ENCODE measurements at regions not wholly inside any gene's neighbourhood (a gene's known extent, or its start where the extent isn't known, plus 50 kb on each side); places are given as distances from the start of the nearest gene placed in this dataset.

DNA sequence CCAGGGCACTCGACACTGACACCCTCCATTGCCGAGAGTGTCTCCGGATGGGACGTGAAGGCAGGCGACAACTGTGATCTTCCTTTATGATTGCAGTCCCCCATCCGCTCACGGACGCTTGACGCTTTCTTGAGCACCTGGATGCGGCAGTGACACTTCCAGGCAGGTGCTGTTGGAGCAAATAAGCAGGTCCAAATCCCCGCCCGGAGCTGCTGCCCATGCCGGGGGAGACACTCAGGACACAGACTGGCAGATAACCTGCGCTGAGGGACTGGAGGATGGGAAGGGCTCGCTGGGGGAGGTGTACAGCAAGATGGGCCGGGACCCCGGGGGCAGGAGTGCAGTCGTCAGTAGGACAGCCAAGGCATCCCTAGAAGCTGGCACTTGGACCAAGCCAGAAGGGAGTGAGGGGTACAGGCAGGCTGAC lies 1403.5 kb downstream of the BRD1 start:
- H3K27me3 ChIP-seq (replicated peaks in 1 of 7), result peaks cover 0 to 60% (median 0%) of the 10 kb centered on the region in 7 donors
- no peak overlapping the region for H3K27ac ChIP-seq
- DNase-seq, result no peak
- TF ChIP-seq POLR2AphosphoS5 (IDR thresholded peaks at IDR 0.05) (no peak), POLR2A (IDR thresholded peaks at IDR 0.05) (no peak)
- TF ChIP-seq, protein P1, sequence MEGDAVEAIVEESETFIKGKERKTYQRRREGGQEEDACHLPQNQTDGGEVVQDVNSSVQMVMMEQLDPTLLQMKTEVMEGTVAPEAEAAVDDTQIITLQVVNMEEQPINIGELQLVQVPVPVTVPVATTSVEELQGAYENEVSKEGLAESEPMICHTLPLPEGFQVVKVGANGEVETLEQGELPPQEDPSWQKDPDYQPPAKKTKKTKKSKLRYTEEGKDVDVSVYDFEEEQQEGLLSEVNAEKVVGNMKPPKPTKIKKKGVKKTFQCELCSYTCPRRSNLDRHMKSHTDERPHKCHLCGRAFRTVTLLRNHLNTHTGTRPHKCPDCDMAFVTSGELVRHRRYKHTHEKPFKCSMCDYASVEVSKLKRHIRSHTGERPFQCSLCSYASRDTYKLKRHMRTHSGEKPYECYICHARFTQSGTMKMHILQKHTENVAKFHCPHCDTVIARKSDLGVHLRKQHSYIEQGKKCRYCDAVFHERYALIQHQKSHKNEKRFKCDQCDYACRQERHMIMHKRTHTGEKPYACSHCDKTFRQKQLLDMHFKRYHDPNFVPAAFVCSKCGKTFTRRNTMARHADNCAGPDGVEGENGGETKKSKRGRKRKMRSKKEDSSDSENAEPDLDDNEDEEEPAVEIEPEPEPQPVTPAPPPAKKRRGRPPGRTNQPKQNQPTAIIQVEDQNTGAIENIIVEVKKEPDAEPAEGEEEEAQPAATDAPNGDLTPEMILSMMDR (IDR thresholded peaks at IDR 0.05 in 8 of 11, conservative IDR thresholded peaks at IDR 0.05 in 3 of 11), result no peak
- no peaks in the 10 kb centered on the region for H3K9me3 ChIP-seq
- H3K4me3 ChIP-seq, result no peak overlapping the region
- H3K4me1 ChIP-seq, result no peaks in the 10 kb centered on the region
- no peaks in the 10 kb centered on the region for H3K36me3 ChIP-seq
- intact Hi-C loops (cut with DNase I; ENCODE audit: low total_unique reads), result no loop called here
- WGBS, 5 donors, result 86 to 89% (median 89%) methylated on average over 18 of the region's 18 CpGs

DNA sequence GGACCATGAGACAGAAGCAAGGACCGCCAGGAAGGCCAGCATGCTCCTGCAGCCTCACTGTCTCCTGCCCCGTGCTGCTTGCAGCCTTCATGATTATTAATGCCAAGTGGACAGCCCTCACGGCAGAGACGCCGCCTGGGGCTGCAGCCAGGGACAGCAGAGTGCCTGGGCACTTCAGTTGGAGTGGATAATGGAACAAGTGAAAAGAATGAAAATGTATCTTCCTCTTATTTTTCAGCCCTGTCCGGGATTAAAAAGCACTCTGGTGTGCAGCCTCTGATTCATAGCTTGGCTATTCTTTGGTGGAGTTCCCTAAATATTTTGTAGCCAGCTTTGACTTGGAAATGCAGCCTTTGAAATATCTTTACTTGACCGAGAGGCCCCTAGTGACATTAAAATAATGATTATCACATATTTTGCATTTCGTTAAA lies 1404.2 kb downstream of the BRD1 start:
- Histone ChIP-seq H3K4me3 (no peak overlapping the region), H3K27ac (no peak overlapping the region), H3K4me1 (no peaks in the 10 kb centered on the region), H3K9me3 (no peaks in the 10 kb centered on the region), H3K36me3 (no peaks in the 10 kb centered on the region), H3K27me3 (replicated peaks in 1 of 7) (peaks cover 0 to 60% (median 0%) of the 10 kb centered on the region in 7 donors)
- no peak for DNase-seq
- TF ChIP-seq POLR2A (IDR thresholded peaks at IDR 0.05) (no peak), POLR2AphosphoS5 (IDR thresholded peaks at IDR 0.05) (no peak)
- TF ChIP-seq, protein P1 (IDR thresholded peaks at IDR 0.05 in 8 of 11, conservative IDR thresholded peaks at IDR 0.05 in 3 of 11), result no peak
- WGBS, 5 donors, result 59 to 78% (median 77%) methylated on average over 7 to 8 of the region's 8 CpGs
- intact Hi-C loops (cut with DNase I; ENCODE audit: low total_unique reads), result no loop called here

DNA sequence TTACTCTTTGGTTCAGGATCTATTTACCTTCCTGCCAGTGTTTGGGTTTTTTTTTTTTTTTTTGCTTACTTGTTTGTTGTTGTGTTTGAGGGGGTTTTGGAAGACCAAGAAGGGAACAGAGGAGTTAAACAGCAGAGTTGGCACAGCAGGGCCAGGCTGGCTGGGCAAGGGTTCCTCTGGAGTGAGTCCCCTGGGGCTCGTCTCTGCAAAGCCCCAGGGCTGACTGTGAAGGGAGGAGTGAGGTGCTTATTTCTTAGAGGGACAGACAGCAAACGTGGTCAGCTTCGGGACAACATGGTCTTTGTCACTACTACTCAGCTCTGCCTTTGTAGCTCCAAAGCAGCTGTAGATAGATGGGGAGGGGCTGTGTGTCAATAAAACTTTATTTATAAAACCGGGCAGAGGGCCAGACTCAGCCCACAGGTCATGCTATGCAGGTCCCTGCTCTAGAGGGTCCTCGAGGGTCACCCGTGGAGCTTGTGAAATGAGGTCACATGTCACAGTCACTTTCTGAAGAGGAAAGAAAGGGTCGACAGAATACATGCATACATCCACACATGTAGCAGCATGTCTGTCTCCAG lies 1404.7 kb downstream of the BRD1 start:
- Histone ChIP-seq H3K4me1 (no peaks in the 10 kb centered on the region), H3K36me3 (no peaks in the 10 kb centered on the region), H3K27me3 (replicated peaks in 1 of 7) (peaks cover 0 to 60% (median 0%) of the 10 kb centered on the region in 7 donors), H3K9me3 (no peaks in the 10 kb centered on the region), H3K4me3 (no peak overlapping the region), H3K27ac (no peak overlapping the region)
- WGBS, 5 donors, result 62 to 80% (median 67%) methylated on average over 7 of the region's 7 CpGs
- DNase-seq, result no peak
- TF ChIP-seq POLR2A (IDR thresholded peaks at IDR 0.05) (no peak), POLR2AphosphoS5 (IDR thresholded peaks at IDR 0.05) (no peak)
- TF ChIP-seq, protein P1 (IDR thresholded peaks at IDR 0.05 in 8 of 11, conservative IDR thresholded peaks at IDR 0.05 in 3 of 11), result no peak
- intact Hi-C loops (cut with DNase I; ENCODE audit: low total_unique reads), result no loop called here

DNA sequence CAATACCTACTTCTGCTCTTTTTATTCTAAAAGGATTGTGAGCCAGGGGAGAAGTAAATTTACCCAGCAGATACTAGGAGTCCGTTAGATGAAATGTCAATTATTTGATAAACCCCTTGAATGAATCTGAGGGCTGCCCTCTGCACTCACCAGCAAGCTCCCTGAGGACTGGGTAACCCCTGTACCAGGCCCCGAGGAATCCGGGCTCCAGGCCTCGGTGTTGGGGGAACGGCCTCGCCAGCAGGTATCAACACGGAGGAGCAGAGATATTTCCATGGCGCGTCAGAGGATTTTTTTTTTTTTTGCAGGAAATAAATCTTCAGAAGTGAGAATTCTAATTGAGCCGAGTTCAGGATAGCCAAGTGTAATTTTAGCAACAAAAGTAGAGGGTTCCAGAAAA lies 1408.8 kb downstream of the BRD1 start:
- H3K27me3 ChIP-seq (replicated peaks in 1 of 7), result peaks cover 0 to 53% (median 5%) of the 10 kb centered on the region in 7 donors
- intact Hi-C loops (cut with DNase I; ENCODE audit: low total_unique reads), result no loop called here
- no peak overlapping the region for H3K27ac ChIP-seq
- 86 to 93% (median 88%) methylated on average over 10 of the region's 10 CpGs for WGBS, 5 donors
- no peaks in the 10 kb centered on the region for H3K4me1 ChIP-seq
- H3K4me3 ChIP-seq, result no peak overlapping the region
- H3K36me3 ChIP-seq, result no peaks in the 10 kb centered on the region
- no peak for TF ChIP-seq POLR2AphosphoS5 (IDR thresholded peaks at IDR 0.05)
- TF ChIP-seq, protein P1 (IDR thresholded peaks at IDR 0.05 in 8 of 11, conservative IDR thresholded peaks at IDR 0.05 in 3 of 11), result no peak
- no peak for TF ChIP-seq POLR2A (IDR thresholded peaks at IDR 0.05)
- DNase-seq, result peak; percentile 20
- H3K9me3 ChIP-seq, result no peaks in the 10 kb centered on the region

All from spleen (tissue), 11 donors.